ENCODE measurements at regions not wholly inside any gene's neighbourhood (a gene's known extent, or its start where the extent isn't known, plus 50 kb on each side); places are given as distances from the start of the nearest gene placed in this dataset.

GRCh38 chr1:162976628-162977027 lies 92.5 kb upstream of the RGS4 start:
- TF ChIP-seq, protein P1, sequence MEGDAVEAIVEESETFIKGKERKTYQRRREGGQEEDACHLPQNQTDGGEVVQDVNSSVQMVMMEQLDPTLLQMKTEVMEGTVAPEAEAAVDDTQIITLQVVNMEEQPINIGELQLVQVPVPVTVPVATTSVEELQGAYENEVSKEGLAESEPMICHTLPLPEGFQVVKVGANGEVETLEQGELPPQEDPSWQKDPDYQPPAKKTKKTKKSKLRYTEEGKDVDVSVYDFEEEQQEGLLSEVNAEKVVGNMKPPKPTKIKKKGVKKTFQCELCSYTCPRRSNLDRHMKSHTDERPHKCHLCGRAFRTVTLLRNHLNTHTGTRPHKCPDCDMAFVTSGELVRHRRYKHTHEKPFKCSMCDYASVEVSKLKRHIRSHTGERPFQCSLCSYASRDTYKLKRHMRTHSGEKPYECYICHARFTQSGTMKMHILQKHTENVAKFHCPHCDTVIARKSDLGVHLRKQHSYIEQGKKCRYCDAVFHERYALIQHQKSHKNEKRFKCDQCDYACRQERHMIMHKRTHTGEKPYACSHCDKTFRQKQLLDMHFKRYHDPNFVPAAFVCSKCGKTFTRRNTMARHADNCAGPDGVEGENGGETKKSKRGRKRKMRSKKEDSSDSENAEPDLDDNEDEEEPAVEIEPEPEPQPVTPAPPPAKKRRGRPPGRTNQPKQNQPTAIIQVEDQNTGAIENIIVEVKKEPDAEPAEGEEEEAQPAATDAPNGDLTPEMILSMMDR (IDR thresholded peaks at IDR 0.05; ENCODE audit: unreplicated experiment) = no peak
- DNase-seq (ENCODE audit: low spot score in 2 of 2, unreplicated experiment in 2 of 2) = no peak
- no peaks in the 10 kb centered on the region for H3K36me3 Mint-ChIP-seq
- H3K9me3 Mint-ChIP-seq = no peaks in the 10 kb centered on the region
- H3K4me3 Mint-ChIP-seq = no peak overlapping the region
- H3K27ac Mint-ChIP-seq = no peak overlapping the region
- no peaks in the 10 kb centered on the region for H3K27me3 Mint-ChIP-seq (ENCODE audit: low read depth)
- H3K4me1 Mint-ChIP-seq = peaks cover 4% of the 10 kb centered on the region

- H3K27ac Mint-ChIP-seq = no peak overlapping the region
- no peaks in the 10 kb centered on the region for H3K36me3 Mint-ChIP-seq
- H3K9me3 Mint-ChIP-seq = no peaks in the 10 kb centered on the region
- H3K4me3 Mint-ChIP-seq = no peak overlapping the region
- peaks cover 4% of the 10 kb centered on the region for H3K4me1 Mint-ChIP-seq
- DNase-seq (ENCODE audit: low spot score in 2 of 2, unreplicated experiment in 2 of 2) = no peak
- H3K27me3 Mint-ChIP-seq (ENCODE audit: low read depth) = no peaks in the 10 kb centered on the region
- TF ChIP-seq, protein P1 (IDR thresholded peaks at IDR 0.05; ENCODE audit: unreplicated experiment) = no peak
These were observed 94.4 kb upstream of the RGS4 start for GRCh38 chr1:162974810-162975209.

GRCh38 chr1:162973381-162973795 lies 95.8 kb upstream of the RGS4 start:
- no peak overlapping the region for H3K27ac Mint-ChIP-seq
- H3K36me3 Mint-ChIP-seq = no peaks in the 10 kb centered on the region
- no peak overlapping the region for H3K4me3 Mint-ChIP-seq
- H3K9me3 Mint-ChIP-seq = no peaks in the 10 kb centered on the region
- TF ChIP-seq, protein P1 (IDR thresholded peaks at IDR 0.05; ENCODE audit: unreplicated experiment) = no peak
- DNase-seq (ENCODE audit: low spot score in 2 of 2, unreplicated experiment in 2 of 2) = no peak
- H3K4me1 Mint-ChIP-seq = peaks cover 4% of the 10 kb centered on the region
- no peaks in the 10 kb centered on the region for H3K27me3 Mint-ChIP-seq (ENCODE audit: low read depth)

DNA sequence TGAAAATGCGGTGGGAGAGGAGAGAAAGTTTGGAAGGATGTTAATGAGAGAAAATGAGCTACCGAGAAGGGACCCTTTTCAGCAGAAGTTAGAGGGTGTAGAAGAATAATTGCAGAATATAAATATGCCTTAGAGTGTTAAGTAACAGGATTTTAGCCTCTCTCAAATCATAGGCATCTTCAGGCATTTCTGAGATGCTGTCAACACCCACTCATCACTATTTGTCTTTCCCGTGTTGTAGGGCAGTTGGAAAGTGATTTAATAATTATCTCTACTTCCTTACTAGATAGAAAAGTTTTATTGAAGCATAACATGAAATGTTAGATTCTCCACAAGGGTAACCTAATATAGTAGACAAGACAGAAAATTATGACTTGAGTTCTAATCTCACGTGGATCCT lies 96.4 kb upstream of the RGS4 start:
- Mint-ChIP-seq H3K4me3 (no peak overlapping the region), H3K9me3 (no peaks in the 10 kb centered on the region), H3K27ac (no peak overlapping the region), H3K36me3 (no peaks in the 10 kb centered on the region), H3K4me1 (peaks cover 4% of the 10 kb centered on the region), H3K27me3 (ENCODE audit: low read depth) (no peaks in the 10 kb centered on the region)
- no peak for DNase-seq (ENCODE audit: low spot score in 2 of 2, unreplicated experiment in 2 of 2)
- TF ChIP-seq, protein P1 (IDR thresholded peaks at IDR 0.05; ENCODE audit: unreplicated experiment) = no peak

DNA sequence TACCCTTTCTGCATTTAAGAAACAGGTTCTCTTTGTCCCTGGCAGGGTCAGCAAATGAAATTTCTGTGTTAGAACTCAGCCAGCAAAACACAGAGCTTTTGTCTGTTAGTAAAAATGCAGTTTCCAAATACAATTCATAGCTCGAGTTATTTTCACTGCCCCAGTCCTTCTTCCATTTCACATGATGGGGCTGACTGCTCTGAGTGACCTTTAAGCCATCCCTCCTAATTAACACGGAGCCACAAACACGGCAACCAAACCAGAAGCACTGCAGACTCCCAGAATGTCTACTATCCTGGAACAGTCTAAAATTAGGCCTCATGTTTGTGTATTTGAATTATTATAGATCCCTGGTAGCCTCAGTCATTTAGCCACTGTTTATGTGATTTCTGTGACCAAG lies 99.1 kb upstream of the RGS4 start:
- no peaks in the 10 kb centered on the region for H3K27me3 Mint-ChIP-seq (ENCODE audit: low read depth)
- H3K4me3 Mint-ChIP-seq = no peak overlapping the region
- H3K27ac Mint-ChIP-seq = no peak overlapping the region
- no peaks in the 10 kb centered on the region for H3K9me3 Mint-ChIP-seq
- no peak for DNase-seq (ENCODE audit: low spot score in 2 of 2, unreplicated experiment in 2 of 2)
- no peaks in the 10 kb centered on the region for H3K36me3 Mint-ChIP-seq
- TF ChIP-seq, protein P1 (IDR thresholded peaks at IDR 0.05; ENCODE audit: unreplicated experiment) = no peak
- peaks cover 4% of the 10 kb centered on the region for H3K4me1 Mint-ChIP-seq

DNA sequence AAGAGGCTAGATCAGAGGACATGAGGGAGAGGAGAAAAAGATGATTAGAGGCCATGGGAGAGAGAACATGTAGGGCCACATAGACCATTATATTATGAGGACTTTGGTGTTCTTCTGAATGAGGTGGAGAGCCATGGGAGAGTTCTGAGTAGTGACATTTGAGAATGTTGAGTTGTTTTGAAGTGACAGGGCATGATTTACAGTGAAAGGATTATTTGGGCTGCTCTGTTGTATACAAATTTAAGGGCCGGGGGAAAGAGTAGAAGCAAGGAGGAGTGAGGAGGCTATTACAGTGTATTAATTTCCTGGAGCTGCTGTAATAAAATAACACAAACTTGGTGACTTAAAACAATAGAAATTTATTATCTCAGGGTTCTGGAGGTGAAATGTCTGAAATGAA lies 102.5 kb upstream of the RGS4 start:
- Mint-ChIP-seq H3K27ac (no peak overlapping the region), H3K4me3 (no peak overlapping the region), H3K36me3 (peaks cover 4% of the 10 kb centered on the region)

More for the DNA sequence above, 102.5 kb upstream of the RGS4 start:
- H3K4me1 Mint-ChIP-seq = peaks cover 3% of the 10 kb centered on the region
- peaks cover 21% of the 10 kb centered on the region for H3K9me3 Mint-ChIP-seq
- no peak for DNase-seq (ENCODE audit: low spot score in 2 of 2, unreplicated experiment in 2 of 2)
- TF ChIP-seq, protein P1 (IDR thresholded peaks at IDR 0.05; ENCODE audit: unreplicated experiment) = no peak
- H3K27me3 Mint-ChIP-seq (ENCODE audit: low read depth) = no peaks in the 10 kb centered on the region

Measured in mesothelial cell of epicardium (in vitro differentiated cells).